Stimulated activated CD8-positive, alpha-beta memory T cell treated with anti-CD3 and anti-CD28 coated beads, Interleukin-4, amount 100 ng/mL, for 48 hours (primary cell): ENCODE measurements at regions not wholly inside any gene's neighbourhood (a gene's known extent, or its start where the extent isn't known, plus 50 kb on each side); places are given as distances from the start of the nearest gene placed in this dataset.
"Not testable (repeated sequence)": the region's sequence is repeated elsewhere in the genome, so short reads cannot be mapped to it uniquely, and the experiment has no call there.

Experiments used
- DNase-seq: peaks from one replicate; pipeline ENCODE4 v3.0.0-alpha.2; 2020

DNA sequence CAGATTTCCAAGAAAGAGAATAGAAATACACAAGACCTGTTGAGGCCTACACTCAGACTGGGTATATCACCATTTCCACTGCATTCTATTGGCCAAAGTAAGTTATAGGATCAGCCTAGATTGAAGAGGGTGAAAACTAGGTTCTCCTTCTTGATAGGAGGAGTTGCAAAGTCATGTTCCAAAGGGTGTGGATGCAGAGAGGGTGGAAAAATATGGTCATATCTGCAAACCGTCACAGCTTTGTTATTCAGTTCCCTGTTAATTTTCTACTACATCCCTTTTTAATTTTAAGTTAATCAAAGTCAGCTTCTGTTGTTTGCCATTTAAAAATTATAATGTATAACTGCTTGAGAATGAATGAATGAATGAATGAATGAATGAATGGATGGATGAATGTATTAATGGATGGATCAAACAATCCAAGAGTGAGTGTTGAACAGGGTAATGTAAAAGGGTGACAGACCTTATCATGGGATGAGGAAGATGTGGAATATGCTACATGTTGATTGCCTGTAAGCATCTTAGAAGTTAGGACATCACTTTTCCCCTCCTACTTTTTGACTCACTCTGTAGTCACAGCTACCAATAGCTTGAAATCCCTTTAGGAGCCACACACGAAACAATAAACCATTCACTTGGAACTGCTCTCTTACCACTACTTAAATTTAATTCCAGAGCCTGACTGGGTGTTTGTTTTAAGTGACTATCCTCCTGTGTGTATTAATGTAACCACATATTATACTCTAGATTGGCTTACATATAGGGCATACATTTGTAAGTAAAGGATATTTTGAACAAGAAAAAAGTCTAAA lies 121.5 kb downstream of the CCDC34 start:
- no peak for DNase-seq

DNA sequence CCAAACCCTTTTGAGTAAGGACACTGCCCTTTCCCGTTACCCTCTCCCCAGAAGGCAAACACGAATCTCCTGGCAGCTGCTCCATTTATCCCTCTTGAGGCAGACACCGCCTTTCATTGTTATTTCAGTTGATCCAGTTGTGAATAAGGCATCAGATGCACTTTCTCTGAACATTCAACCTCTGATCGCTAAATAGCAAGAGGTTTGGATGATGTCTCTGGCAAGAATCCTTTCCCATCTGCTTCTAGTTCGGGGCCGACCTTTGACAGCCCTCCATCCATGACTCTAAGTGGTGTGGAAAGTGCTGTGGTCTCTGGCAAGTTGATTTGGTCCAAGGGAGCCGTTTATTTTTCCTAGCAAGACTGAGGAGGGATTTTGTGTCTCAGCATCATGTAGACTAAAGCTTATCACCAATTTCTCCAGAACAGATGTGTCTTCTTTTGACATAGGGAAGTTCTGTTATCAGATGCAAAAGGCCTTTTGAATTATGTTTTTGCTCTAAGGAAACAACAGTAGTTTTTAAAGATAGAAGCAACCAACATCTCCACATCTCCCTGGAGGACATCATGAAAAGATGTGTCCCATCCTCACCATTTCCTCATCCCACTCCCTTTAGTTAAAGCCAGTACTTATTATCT lies 123.6 kb downstream of the CCDC34 start:
- no peak for DNase-seq

DNA sequence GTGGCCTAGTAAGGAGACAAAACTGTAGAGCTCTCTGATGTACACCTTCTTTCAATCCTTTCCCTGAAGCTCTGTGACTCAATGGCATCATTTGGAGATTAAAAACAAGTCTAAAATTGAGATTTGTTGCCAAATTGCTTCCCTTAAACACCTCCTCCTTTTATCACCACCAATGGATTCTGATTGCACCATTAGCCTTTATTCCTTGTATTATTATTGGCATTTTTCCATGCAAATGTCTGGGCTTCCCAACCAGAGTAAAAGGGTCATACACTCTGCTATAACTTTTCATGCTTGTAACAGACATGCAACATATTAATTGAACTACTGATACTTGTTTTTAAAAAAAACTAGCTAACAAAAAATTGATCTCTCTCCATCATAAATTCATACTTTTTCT lies 124.2 kb downstream of the CCDC34 start:
- no peak for DNase-seq

DNA sequence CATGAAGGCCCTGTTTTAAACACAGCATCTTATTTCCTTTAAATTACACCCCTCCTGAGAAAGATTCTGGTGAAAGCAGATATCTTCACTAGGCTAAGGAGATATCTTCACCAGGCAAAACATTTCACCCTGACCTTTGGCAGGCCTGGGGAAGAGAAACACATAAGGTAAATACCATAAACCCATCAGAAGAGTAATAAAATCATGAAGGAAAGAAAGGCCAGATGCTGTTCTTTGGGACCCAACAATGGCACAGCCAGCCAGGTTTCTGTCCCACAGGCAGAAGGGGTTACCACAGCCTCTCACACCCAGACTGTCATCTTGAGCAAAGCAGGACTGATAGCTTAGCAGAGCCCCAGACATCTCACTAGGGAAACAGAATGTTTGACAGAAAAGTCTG lies 125.4 kb downstream of the CCDC34 start:
- no peak for DNase-seq

DNA sequence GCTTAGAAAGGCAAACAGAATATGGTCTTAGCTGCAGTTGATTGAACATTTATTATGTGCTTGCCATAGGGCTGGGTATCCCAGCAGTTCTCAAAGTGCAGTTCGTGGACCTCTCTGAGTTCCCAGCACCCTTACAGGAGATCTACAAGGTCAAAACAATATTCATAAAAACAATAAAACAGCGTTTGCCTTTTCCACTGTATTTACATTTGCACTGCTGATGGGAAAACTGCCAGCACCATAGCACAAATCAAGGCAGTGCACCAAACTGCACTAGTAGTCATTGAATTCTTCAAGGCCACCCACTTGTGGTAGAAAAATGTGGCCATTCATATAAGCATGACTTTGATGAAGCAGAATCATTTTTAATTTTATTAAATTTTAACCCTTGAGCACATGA lies 128.1 kb downstream of the CCDC34 start:
- no peak for DNase-seq

DNA sequence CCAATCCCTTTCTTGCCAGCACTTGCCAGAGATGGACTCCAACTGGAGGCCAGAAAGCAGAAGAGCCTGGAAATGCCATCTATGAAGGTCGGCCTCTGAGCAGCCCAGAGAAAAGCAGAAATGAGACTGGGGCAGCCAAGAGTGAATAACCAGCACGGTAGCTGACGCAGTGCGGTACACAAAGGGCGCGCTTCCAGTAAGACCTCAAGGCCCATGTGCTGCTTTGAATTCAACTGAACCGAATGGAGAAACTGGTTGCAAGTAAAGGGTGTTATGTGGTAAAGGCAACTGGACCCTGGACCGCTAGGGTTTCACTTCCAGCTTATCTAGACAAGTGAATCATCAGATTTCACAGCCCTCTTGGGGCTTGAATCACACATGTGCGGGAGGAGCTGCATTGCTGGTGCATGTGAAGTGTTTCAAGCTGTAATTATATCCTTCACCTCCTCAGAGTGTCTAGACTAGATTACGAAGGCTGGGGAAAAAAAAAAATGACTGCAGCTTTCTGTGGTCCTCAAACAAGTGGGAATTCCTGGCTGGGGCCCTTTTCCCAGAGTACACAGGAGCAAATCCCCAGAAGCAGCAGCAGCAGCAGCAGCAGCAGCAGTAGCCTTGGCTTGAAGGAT lies 128.9 kb downstream of the CCDC34 start:
- no peak for DNase-seq

DNA sequence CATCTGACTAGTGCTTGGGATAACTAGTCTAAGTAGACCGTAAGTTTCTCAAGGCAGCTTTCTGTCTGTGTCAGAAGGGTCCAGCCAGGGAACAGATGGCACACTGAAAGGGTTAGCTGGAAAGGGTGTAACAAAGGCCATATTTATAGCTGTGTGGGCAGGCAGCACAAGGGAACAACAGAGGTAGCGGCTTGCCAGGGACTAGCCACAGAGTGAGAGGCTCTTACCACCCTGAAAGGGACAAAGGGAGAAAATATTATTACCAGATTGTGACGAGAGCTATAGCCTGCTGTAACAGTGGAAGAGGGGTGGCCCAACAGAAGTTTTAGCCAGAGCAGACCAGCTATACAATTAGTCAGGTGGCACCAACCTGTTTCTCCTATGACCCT lies 129.4 kb downstream of the CCDC34 start:
- DNase-seq, result no peak

DNA sequence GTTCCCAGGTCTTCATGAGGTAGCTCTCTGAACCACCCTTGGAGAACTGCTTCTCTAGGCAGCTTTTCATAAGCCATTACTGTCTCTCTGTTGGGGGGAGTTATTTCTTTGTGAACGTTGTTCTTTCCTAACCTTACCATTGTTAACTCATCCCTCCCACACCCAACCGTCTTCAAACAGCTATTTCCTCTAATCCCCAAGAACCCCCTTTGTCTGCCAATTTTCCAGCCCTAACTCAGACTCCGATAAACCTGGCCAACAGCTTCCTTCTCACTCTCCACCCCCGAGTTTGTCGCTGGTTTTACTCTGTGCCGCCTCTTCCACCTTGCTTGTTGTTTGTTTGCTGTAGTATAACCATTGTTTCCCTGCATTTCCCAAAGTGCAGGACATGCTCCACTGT lies 131.5 kb downstream of the CCDC34 start:
- DNase-seq, result no peak

DNA sequence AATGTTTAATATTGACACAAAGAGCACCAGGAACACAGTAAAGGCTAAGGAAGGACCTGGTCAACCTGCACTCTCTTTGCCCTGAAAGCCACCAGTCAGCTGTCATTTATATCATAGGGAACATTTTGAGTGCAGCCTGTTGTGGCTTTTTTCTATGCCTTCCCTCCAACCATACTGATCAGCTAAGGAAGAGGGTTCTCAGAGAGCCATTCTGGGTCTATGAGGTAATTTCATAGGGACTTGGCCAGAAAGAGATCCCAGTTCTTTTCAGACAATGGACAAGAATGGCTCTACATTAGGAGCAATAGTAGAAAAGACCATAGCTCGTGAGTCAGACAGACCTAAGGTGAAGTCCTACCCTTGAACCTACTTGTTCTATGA lies 132.8 kb downstream of the CCDC34 start:
- DNase-seq, result no peak

DNA sequence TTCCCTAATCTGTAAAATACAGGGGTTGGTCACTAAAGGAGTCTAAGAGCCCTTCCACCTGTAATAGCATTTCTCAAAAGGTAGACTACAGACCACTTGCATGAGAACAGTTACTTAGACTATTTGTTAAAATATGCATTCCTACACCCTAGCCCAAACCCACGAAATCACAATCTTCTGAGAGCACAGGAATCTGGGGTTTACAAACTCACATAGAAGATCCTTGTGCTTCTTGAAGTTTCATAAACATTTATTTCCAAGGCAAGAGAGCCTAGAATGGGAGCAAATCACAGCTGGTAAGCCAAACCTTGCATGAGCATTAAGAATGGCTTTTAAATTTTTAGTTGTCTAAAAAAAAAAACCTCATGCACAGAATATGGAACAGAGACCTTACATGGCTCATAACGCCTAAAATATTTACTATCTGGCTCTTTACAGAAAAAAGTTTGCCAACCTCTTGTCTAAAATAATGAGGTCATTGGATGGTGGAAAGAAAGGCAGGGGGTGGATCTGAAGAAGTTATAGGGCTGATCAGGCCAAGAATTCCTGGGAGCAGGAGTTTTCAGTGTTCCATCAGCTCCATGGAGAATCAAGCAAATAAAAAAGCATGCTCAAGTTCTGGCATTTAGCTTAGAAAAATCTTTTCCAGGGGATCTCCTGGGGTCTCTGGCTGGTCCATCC lies 133.4 kb downstream of the CCDC34 start:
- no peak for DNase-seq

DNA sequence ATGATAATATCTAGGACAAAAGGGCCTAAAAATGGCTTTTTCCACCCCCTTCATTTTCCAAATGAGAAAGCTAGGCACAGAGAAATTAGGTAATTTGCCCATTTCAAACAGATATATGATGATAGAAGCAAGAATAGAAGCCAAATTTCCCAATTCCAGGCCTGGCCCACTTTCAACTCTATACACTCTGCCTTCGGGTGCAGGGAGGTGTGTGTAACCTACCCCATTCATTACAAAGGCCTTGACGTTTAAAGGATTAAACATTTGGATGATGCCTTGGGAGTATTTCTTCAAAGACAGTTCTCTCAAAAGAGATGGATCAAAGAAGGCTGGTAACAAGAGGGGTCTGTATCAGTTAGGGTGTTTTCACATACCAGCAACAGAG lies 134.1 kb downstream of the CCDC34 start:
- no peak for DNase-seq

DNA sequence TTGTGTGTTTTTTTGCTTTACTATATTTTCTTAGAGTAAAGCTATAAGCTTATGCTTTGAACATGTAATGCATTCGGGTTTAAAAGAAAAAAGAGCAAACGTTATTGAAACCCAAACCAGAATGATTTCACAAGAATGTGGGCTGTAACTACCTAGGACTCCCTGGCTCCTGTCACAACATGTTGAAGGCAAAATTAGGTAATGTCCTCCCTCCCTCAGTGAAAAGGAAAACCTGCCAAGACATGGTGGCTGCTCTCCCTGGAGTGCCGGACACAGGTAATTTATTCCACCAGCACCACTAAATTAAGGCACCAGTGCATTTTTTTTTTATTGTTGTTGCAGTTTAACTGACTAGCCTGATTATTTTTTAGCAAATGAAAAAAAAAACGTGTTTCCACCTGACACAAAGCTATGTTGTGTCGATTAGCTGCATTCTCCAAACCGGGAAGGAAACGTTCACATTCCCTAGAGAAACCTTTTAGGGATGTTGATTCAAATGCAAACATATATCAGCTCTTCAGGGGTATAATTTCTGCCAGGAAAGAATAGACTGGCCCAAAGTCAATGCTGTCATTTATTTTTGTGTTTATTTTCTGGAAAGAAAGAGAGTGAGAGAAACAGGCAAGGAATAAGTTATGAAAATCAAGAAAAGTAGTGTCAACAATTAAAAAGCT lies 134.6 kb downstream of the CCDC34 start:
- no peak for DNase-seq

DNA sequence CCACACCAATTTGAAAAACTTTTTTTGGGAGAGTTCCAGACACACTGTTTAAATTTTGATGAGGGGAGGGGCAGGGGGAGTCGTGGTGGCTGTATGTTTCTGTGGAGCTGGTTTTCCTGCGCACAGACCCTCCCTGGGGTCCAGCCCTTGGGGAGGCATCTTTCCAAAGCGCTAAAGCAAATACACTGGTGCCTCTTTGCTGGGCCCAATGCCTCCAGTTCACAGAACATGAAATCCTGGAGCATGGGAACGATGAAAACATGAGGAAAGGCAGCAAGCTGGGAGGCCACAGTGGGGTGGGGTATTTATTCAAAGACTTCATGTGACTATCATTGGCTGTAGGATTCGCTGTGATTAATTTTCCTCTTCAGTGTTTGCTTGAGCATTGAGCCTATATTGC lies 135.3 kb downstream of the CCDC34 start:
- DNase-seq, result no peak

DNA sequence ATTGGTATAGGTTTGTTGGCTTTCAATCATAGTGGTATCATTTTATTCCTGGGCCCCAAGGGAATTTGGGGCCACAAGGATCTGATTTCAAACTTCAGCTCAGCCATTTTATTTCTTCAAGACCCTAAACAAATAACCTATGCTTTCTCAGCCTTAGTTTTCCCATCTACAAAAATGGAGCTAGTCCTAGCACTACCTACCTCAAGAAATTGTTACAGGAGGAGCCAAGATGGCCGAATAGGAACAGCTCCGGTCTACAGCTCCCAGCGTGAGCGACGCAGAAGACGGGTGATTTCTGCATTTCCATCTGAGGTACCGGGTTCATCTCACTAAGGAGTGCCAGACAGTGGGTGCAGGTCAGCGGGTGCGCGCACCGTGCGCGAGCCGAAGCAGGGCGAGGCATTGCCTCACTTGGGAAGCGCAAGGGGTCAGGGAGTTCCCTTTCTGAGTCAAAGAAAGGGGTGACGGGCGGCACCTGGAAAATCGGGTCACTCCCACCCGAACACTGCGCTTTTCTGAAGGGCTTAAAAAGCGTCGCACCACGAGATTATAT lies 143.5 kb downstream of the CCDC34 start:
- not testable (repeated sequence) for DNase-seq

DNA sequence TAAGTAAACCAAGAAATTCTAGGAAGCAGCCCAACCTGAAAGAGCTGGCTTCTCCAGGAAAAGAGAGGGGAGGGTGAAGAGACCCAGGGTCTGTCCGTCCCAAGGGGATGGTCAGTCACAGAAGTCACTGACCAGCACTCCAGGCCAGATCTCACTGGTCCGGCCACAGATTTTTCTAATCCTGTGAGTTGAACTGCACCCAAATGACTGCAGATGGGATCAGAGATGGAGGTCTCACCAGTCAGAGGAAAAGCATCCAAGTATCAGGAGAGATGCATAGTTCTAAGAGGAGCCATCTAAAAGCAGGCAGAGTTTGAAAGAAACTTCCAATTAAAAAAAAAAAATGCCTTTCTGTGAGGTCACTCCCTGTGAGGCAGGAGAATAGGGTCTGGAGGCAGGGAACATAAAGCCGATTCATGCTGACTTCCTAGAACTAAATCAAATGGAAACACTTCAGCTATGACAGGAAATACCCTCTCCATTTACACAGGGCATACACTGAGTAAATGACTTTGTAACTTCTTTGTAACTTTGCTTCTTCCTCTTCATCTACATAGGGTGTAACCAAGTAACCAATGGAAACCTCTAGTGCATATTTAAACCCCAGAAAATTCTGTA lies 144.5 kb downstream of the CCDC34 start:
- DNase-seq, result no peak

DNA sequence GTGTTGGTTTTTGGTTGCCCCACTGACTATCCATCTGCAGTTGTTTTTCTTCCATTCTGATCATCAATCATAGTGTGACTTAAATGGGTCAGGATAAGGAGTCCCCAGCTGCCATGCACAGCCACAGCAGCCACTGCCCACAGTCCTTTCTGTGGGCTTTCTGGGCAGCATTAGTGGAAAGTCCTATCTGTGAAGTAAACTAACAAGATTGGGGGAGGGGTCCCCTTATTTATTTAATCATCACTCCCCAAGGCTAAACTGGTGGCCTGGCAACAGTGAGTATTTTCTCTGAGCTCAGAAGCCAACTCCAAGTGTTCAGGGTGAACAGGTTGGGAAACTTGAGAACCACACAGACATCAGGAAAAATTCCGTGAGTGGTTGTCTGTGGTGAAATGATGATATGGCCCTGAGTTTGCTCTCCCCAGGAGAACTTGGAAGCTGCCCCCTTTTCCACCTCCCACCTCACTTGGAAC lies 145.0 kb downstream of the CCDC34 start:
- no peak for DNase-seq

DNA sequence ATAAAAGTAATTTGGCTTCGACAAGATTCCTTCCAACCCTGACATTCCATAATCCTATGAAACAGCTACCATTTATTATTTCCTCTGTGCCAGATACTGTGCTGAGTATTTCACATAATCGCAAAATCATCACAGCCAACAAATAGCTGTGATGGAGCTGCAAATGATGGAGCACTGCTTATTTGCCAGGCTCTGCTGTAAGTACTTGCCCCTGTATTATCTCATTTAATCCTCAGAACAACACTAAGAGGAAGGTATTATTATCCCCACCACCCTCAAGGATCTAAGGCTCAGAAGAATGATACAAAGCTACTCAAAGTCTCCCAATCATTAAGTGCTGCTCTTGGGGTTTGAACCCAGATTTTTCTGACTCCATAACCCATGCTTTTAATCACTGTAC lies 145.5 kb downstream of the CCDC34 start:
- DNase-seq, result no peak

DNA sequence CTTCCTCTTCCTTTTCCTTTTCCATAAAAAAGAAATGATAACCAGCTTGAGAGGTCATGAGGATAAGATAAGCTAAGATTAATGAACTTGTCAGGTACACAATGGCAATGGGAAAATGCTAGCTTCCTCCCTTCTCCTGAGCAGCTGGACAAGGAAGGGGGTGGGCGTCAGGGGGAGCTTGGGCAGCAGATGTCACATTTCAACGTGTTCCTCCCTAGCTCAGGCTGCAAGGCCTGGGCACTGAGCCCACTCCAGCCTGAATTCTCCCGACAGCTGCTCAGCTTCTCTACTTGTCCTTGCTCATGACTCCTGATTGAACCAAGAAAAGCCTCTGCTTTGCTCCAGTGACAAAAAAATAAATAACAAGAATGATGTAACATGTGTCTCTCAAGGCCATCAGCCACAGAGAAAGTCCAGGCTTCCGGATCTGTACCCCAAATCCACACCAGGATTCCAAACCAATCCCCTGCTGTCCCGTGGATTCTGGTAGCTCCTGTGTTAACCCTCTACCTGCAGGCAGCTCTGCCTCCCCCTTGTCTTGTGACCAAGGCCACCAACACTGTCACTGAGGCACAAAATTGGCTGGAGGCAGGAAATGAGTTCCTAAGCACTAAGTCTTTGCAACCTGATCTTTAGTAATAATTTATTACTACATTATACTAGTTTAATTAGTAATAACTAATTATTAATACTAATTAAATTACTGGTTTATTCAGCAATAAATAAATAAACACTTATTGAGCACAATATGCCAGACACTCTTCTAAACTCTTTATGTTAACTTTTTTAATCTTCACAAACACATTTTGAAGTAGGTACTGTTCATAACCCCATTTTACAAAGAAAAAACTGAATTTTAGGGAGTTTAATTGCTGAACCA lies 146.5 kb downstream of the CCDC34 start:
- DNase-seq, result no peak

DNA sequence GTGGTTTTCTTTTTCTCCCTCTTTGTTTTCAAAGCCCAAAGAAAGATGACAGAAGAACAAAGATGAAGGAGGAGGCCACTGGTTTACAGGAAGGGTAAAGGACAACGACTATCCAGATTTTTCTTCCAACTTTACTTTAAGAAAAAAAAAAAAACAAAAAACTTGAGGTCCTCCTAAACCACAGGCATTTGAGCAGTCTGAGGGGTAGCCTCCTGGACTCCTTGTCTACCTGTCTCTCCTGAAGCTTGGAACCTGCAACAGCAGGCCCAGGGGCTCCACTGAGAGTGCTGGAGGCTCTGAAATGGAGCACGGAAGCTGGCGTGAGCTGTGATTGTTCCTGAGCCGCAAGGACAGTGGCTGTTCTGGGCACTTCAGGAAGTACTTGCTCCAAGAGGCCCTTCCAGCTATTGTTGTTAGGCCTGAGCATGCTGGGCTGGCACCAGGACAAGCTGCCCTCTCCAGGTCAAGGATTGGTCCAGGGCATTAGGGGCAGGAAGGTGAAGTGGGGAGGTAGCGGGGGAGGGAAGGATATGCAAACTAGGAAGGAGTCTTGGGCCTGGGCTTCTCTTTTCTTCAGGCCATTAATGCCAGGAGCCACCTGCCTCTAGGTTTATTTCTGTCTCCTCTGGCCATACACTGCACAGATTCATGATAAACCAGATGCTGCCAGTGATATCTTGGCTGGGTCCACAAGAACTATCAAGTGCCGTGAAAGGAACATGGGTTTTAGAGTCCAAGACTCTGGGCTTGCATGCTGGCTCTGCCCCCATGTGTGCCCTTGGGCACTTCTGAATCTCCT lies 147.3 kb downstream of the CCDC34 start:
- DNase-seq, result no peak

DNA sequence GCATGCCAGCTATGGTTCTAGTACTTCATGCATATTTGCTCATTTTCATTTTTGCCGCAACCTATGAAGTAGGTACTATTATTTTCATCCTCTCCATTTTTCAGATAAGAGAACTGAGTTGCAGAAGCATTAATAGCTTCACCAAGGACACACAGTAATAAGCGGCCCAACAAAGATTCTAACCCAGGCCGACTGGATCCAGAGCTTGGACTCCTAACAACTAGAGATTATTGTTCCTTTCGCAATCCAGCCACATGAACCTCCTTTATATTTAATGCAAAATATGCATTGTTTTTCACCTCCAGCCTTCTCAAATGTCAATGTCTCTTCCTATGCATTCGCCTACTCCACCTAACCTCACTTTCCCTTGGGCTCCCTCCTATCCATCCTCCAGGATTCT lies 148.3 kb downstream of the CCDC34 start:
- DNase-seq, result no peak
